GM23338 (cell line): ENCODE measurements at regions not wholly inside any gene's neighbourhood (a gene's known extent, or its start where the extent isn't known, plus 50 kb on each side); places are given as distances from the start of the nearest gene placed in this dataset.

Experiments used
- ATAC-seq: fragments of 200-7000 bp; cut with Tn5 transposase; 3 replicates; pipeline ENCODE4 v1.9.1; 2020
- DNase-seq: peaks from one replicate; pipeline ENCODE4 v3.0.0-alpha.2; 2015; ENCODE audit warnings: low spot score
- H2AFZ ChIP-seq: fragments of 200-600 bp; sonication (generic); 2 replicates; pipeline ENCODE4 v1.8.0; 2016; ENCODE audit warnings: antibody characterized with exemption, mild to moderate bottlenecking, moderate library complexity
- H3F3A ChIP-seq: fragments of 200-600 bp; sonication (generic); replicated peaks from 2 replicates; pipeline ENCODE4 v1.8.0; 2017; ENCODE audit warnings: antibody characterized with exemption, mixed run types, low read depth
- H3K27ac ChIP-seq: fragments of 200-600 bp; sonication (generic); 2 replicates; pipeline ENCODE4 v1.6.1; 2016; ENCODE audit warnings: low read depth
- H3K27me3 ChIP-seq: fragments of 200-600 bp; sonication (generic); 2 replicates; pipeline ENCODE4 v1.8.0; 2016; ENCODE audit warnings: mild to moderate bottlenecking, mixed run types, moderate library complexity; ENCODE audit not compliant: insufficient read depth
- H3K36me3 ChIP-seq: fragments of 200-600 bp; sonication (generic); 2 replicates; pipeline ENCODE4 v1.8.0; 2016; ENCODE audit warnings: mild to moderate bottlenecking; ENCODE audit not compliant: insufficient read depth
- H3K4me1 ChIP-seq: fragments of 200-600 bp; sonication (generic); 2 replicates; pipeline ENCODE4 v1.8.0; 2016; ENCODE audit warnings: mild to moderate bottlenecking, moderate library complexity; ENCODE audit not compliant: insufficient read depth
- H3K4me2 ChIP-seq: fragments of 200-600 bp; sonication (generic); 2 replicates; pipeline ENCODE4 v1.7.1; 2017; ENCODE audit warnings: mixed run types
- H3K4me3 ChIP-seq: fragments of 200-600 bp; sonication (generic); 2 replicates; pipeline ENCODE4 v1.6.1; 2016; ENCODE audit warnings: mixed run types
- H3K79me2 ChIP-seq: fragments of 200-600 bp; sonication (generic); replicated peaks from 2 replicates; pipeline ENCODE4 v1.8.0; 2017; ENCODE audit warnings: mild to moderate bottlenecking; ENCODE audit not compliant: insufficient read depth
- H3K9me2 ChIP-seq: fragments of 200-600 bp; sonication (generic); 2 replicates; pipeline ENCODE4 v1.8.0; 2017; ENCODE audit not compliant: insufficient read depth
- H4K20me1 ChIP-seq: fragments of 200-600 bp; sonication (generic); replicated peaks from 2 replicates; pipeline ENCODE4 v1.8.0; 2017; ENCODE audit warnings: mild to moderate bottlenecking; ENCODE audit not compliant: insufficient read depth
- H3K27ac Mint-ChIP-seq: 2 replicates; pipeline ENCODE4 v1.8.0; 2020; ENCODE audit warnings: inconsistent platforms, mild to moderate bottlenecking, moderate library complexity, mixed read lengths
- H3K27me3 Mint-ChIP-seq: 3 replicates; pipeline ENCODE4 v1.8.0; 2022; ENCODE audit warnings: low read depth, mild to moderate bottlenecking, moderate library complexity, mixed read lengths, inconsistent platforms; ENCODE audit not compliant: insufficient read depth, poor library complexity
- H3K36me3 Mint-ChIP-seq: 3 replicates; pipeline ENCODE4 v1.8.0; 2021; ENCODE audit warnings: low read depth, mild to moderate bottlenecking, inconsistent platforms, moderate library complexity, mixed read lengths
- H3K4me1 Mint-ChIP-seq: 3 replicates; pipeline ENCODE4 v1.8.0; 2020; ENCODE audit warnings: mild to moderate bottlenecking, inconsistent platforms, mixed read lengths
- H3K4me3 Mint-ChIP-seq: 3 replicates; pipeline ENCODE4 v1.8.0; 2021; ENCODE audit warnings: moderate library complexity, mild to moderate bottlenecking, inconsistent platforms, mixed read lengths
- H3K9me3 Mint-ChIP-seq: 3 replicates; pipeline ENCODE4 v1.8.0; 2020; ENCODE audit warnings: moderate library complexity, mild to moderate bottlenecking, inconsistent platforms, mixed read lengths
- CREB1 ChIP-seq: fragments of 250-450 bp; sonication (Bioruptor Pico); IDR thresholded peaks from 2 replicates; pipeline ENCODE4 v1.5.0; 2020; ENCODE audit warnings: low read depth, mild to moderate bottlenecking, moderate library complexity
- CTCF ChIP-seq, 2 experiments: fragments of 200-600 bp in 1 of 2; sonication (generic) in 1 of 2; conservative IDR thresholded peaks; 2 replicates each; pipeline versions ENCODE4 v1.5.1 to v1.6.1; 2016 to 2017; ENCODE audit warnings: antibody characterized with exemption in 2 of 2, low read depth in 2 of 2, mild to moderate bottlenecking in 2 of 2, moderate library complexity in 1 of 2
- ETS1 ChIP-seq: IDR thresholded peaks from 2 replicates; pipeline ENCODE4 v1.6.1; 2016; ENCODE audit warnings: antibody characterized with exemption
- EZH2 ChIP-seq: fragments of 200-600 bp; sonication (generic); IDR thresholded peaks from one replicate; pipeline ENCODE4 v1.8.0; 2017; ENCODE audit warnings: antibody characterized with exemption, mild to moderate bottlenecking, low read depth; ENCODE audit not compliant: unreplicated experiment
- EZH2phosphoT487 ChIP-seq: fragments of 200-600 bp; sonication (generic); IDR thresholded peaks from one replicate; pipeline ENCODE4 v1.8.1; 2018; ENCODE audit warnings: antibody characterized with exemption; ENCODE audit not compliant: unreplicated experiment
- JUNB ChIP-seq: IDR thresholded peaks from one replicate; pipeline ENCODE4 v1.6.1; 2016; ENCODE audit warnings: antibody characterized with exemption; ENCODE audit not compliant: unreplicated experiment
- NANOG ChIP-seq: IDR thresholded peaks from 2 replicates; pipeline ENCODE4 v1.6.1; 2016; ENCODE audit warnings: antibody characterized with exemption, borderline replicate concordance
- POLR2AphosphoS5 ChIP-seq: IDR thresholded peaks from 2 replicates; pipeline ENCODE4 v1.6.1; 2016; ENCODE audit warnings: antibody characterized with exemption, low read depth
- REST ChIP-seq: IDR thresholded peaks from one replicate; pipeline ENCODE4 v1.6.1; 2018; ENCODE audit warnings: antibody characterized with exemption; ENCODE audit not compliant: unreplicated experiment
- STAT1 ChIP-seq: IDR thresholded peaks from one replicate; pipeline ENCODE4 v1.6.1; 2016; ENCODE audit warnings: antibody characterized with exemption; ENCODE audit not compliant: unreplicated experiment
- ZNF114 ChIP-seq: fragments of 250-450 bp; sonication (Bioruptor Pico); IDR thresholded peaks from 2 replicates; pipeline ENCODE4 v1.5.0; 2020; ENCODE audit warnings: mild to moderate bottlenecking, moderate library complexity
- ZNF331 ChIP-seq: fragments of 250-450 bp; sonication (Bioruptor Pico); IDR thresholded peaks from 2 replicates; pipeline ENCODE4 v1.5.0; 2020; ENCODE audit warnings: low read depth, mild to moderate bottlenecking, moderate library complexity
- ZNF462 ChIP-seq: fragments of 250-450 bp; sonication (Bioruptor Pico); IDR thresholded peaks from 2 replicates; pipeline ENCODE4 v1.5.0; 2020; ENCODE audit warnings: mild to moderate bottlenecking, moderate library complexity

GRCh38 chr6:18044108-18044783 lies 56.8 kb upstream of the KIF13A start:
- no peak for ATAC-seq
- Histone ChIP-seq H2AFZ (no peak overlapping the region), H4K20me1 (no peaks in the 10 kb centered on the region), H3K4me1 (peaks cover 16% of the 10 kb centered on the region), H3K36me3 (no peaks in the 10 kb centered on the region), H3K79me2 (no peaks in the 10 kb centered on the region), H3K27ac (no peak overlapping the region), H3K4me3 (no peak overlapping the region), H3K27me3 (no peaks in the 10 kb centered on the region), H3K4me2 (no peak overlapping the region), H3K9me2 (no peaks in the 10 kb centered on the region; the same call in 1 of the 2 replicates), H3F3A (no peaks in the 10 kb centered on the region)
- no peak for DNase-seq
- H3K4me3 Mint-ChIP-seq = no peak overlapping the region
- H3K4me1 Mint-ChIP-seq = peaks cover 20% of the 10 kb centered on the region
- no peaks in the 10 kb centered on the region for H3K9me3 Mint-ChIP-seq
- no peaks in the 10 kb centered on the region for H3K36me3 Mint-ChIP-seq
- no peak for TF ChIP-seq POLR2AphosphoS5
- TF ChIP-seq ETS1 = no peak
- TF ChIP-seq EZH2phosphoT487 = no peak
- TF ChIP-seq ZNF331 = no peak
- no peak for TF ChIP-seq ZNF114
- TF ChIP-seq EZH2 = no peak
- no peak for TF ChIP-seq CREB1 (CRISPR knock-in tag)
- no peak for TF ChIP-seq REST
- TF ChIP-seq NANOG = no peak
- TF ChIP-seq ZNF462 (CRISPR knock-in tag) = no peak
- no peak for TF ChIP-seq JUNB
- no peak for TF ChIP-seq STAT1
- no peak for TF ChIP-seq CTCF (conservative IDR thresholded peaks at IDR 0.05; ENCODE audit: low read depth in 2 of 2)
- H3K27me3 Mint-ChIP-seq = peaks cover 2% of the 10 kb centered on the region
- H3K27ac Mint-ChIP-seq = 0 out of 2 replicates have a peak overlapping the region, but pooled peaks have one; percentile 17
